ELR (cell line): ENCODE measurements at regions not wholly inside any gene's neighbourhood (a gene's known extent, or its start where the extent isn't known, plus 50 kb on each side); places are given as distances from the start of the nearest gene placed in this dataset.
A peak's percentile ranks its signal among the peaks of the same experiment; 100 is the strongest.

ENCODE experiments used
- DNase-seq: peaks from one replicate; pipeline ENCODE4 v3.0.0-alpha.2; 2015; ENCODE audit warnings: low read depth

DNA sequence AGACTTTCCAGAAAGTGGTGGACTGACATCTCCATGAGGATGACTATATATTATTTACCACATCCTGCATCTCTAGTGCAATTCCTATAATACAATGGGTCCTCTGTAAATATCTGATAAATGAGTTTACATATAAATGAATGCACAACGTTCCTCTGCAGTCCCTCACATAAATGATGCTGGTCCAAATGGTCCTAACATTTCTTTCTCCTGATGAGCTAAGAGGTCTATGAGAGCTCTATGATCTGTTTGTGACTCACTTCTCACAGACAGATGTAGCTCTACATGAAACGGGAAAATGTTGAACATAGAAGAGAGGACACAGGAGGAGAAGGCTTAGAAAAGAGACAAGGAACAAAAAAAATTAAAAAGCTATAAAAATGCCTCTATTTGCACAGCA lies 201.2 kb upstream of the PIK3C3 start:
- peak; percentile 90 for DNase-seq

DNA sequence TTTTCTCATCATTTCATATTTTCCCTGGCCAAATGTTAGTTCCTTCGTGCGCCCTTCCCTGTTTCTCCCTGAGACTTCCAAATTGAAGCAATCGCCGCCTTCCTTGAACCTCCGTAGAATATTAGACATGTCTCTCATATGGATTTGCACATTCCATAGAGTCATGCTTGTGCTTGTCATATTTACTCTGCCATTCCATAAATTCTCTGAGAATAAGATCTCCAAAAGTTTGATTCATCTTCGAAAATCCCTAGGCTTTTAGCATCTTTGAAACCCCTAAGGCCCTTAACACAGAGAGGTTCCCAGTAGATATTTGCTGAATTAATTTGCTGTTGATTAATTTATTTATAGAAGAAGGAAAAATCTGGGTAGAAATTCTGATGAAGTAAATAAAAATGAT lies 202.2 kb upstream of the PIK3C3 start:
- DNase-seq, result no peak

DNA sequence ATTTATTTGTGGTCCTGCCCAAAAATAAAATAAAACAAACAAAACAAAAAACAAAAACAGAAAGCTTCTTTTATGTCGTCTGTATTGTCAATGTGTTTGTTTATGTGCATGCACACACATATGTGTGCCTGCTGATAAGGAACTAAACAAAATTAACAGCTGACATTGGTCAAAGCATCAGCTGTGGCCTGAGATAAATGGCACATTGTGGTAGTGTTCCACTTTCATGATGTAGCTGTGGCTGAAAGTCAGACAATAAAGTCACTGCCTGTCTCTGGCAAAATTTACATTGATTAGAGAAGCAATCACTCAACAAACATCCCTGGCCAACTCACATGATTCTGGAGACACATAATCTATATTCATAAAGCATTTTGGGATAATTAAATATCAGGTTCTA lies 203.4 kb upstream of the PIK3C3 start:
- DNase-seq, result no peak

DNA sequence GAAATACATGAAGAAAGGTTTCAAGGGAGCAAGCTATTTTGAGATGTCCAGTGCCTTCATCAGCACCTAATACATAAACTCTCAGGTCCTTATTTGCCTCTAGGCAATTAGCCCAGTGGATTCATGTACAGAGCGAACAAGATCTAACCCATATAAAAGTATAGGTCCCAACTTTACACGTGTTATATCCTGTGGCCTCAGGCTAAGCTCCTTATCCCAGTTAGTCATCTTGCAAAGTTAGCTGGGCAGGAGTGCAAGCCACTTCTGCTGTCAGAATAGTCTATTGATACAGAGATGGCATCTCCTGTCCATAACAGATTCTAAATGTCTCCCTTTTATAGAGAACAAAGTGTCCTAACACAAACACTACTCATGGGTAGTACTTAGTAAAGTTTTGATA lies 203.9 kb upstream of the PIK3C3 start:
- peak; percentile 69 for DNase-seq

DNA sequence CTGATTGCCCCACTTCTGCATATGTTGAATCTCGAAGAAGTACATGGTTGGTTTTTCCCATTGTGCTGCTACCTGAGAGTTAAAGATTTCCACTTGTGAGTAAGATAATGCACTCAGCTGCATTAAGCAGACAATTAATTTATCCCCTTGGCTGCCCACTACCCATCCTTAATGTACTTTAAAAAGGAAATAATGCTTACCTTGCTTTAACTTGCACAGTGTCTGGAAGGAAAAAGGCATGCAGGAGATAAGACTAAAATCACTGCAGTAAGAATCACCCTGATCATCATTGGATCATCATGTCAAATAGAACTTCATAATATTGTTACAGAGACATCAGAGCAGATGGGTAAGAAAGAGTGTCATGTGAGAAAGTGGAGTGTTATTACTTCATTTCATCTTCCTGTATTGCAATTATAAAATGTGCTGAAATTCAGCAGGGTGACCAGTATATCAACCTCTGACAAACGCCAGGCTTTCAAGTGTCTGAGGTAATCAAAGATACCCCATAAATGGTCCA lies 207.3 kb upstream of the PIK3C3 start:
- DNase-seq, result no peak

DNA sequence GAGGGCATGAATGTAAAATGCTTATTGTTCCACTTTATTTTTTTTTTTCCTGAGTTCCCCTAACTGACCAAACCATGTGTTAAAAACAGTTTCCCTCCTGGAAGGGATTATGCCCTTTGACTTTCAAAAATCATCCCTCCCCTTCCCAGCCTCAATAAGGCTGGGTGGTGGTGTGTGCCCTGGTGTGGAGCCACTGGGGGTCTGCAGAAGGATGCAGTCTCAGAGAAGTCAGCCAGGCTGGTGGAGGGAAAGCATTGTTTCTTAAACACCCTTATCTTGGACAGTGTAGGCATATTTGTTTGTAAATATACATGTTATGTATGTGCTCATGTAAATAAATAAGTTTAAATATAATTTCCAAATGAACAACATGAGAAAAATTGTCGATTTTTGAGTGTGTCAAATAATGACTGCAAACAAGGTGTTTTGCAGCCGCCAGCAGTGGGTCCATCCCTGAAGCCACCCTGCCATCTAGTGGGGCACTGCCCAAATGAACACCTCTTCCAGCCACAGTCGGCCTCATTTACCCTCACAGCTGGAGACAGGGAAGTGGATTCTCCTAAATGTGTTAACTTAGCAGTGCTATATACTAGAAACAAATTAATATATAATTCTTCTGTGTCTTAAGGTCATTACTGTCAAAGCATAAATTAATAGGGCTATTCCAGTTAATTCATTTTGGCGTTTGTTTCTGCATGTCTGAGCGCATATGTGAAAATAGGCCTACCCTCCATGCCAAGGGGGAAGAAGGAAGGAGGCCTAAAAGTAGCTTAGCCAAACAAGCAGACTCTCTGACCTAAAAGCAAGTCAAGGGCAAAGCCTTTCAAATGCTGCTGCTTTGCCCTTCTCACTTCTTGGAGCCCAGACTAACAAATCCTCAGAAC lies 209.6 kb upstream of the PIK3C3 start:
- DNase-seq, result peak; percentile 74

DNA sequence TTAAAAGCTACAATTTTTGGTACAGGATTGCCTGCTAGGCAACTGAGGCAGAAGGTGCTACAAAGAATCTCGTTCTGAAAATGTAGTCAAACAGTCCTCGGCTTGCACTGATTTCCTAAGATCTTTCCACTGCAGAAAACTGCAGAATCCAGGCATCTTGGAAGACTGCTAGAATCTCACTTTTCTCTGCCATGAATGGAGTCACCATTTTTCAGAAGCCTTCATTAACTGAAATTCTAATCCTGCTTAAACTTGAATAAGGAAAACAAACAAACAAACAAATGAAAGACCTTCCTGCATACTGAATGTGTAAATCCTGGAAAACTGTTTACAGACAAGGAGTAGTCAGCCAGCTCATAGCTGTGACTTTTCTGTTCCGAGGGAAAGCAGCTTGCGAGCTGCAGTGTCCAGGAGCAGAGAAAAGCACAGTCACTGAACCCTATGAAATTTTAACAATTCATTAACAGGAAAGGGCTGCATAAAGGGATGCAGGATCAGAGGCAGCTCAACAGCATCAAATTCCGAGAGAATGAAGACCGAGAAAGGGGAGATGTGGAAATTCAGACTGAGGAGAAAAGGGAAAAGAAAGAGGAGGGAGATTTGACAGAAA lies 210.5 kb upstream of the PIK3C3 start:
- peak; percentile 19 for DNase-seq

DNA sequence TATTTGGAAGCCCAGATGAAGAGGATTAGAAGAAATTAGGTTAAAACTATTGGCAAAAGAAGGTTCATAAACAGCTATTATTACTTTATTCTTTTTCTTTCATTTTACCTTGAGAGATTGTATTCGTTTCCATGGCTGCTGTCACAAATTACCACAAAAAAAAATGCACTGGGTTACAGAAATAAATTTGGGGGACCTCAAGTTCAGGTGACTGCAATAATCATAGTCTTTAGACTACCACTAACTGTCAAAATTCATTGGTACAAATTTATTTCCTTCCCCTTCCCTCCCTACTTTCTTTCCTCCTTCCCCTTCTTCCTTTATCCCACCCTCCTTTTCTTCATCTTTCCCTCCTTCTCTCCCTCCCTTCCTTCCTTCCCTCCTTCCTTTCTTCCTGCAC lies 217.8 kb upstream of the PIK3C3 start:
- DNase-seq, result no peak

DNA sequence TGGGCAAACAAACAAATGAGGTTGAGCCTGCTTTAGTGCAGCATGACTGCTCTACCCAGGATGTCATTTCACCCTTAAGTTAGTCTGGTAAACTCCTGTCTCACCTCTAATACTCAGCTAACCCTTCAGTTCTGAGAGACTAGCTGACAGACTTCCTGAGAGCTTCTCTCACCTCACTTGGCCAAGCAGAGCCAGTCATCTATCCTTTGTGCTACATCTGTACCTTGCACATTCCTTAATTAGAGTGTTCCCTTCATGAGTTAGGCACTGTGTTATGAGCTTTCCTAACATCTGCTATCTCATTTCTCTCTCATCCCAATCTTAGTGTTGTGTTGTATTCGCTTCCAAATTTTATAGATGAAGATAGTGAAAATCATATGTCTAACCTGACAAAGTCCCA lies 220.1 kb upstream of the PIK3C3 start:
- DNase-seq, result no peak

DNA sequence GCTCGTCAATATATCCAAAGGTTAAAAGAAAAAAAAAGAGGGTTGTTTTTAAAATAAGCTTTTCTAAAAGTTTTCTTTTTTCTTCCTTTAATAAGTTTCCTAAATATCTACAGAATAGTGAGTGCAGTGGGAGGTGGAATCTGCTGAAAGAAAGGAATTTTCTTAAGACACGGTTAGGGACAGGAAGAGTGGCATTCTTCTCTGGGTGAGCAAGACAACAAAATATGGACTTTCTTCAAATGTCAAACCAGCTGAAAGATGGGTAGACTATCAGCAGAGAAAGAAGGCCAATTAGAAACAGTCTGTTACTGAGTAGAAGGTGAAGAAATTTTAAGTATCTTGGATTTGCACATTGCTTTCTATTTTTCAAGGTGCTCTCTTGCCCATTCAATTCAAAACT lies 222.7 kb upstream of the PIK3C3 start:
- peak; percentile 29 for DNase-seq

DNA sequence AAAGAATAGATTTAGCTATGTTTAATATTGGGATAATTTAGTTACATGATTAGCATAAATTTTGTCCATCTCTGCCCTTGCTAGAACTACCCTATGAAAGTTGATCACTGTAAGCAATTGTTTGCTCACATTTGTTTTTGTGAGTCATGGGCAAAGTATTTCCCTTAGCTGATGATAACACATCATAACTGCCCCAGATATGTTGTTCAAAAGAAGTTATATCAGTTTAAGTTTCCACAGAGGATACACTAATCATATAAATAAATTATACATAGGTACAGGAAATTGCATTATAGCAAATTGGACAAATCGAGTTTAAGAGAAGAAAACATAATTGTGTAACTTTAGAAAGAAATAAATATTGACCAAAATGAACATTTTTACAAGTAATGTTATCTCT lies 223.2 kb upstream of the PIK3C3 start:
- DNase-seq, result peak; percentile 83

DNA sequence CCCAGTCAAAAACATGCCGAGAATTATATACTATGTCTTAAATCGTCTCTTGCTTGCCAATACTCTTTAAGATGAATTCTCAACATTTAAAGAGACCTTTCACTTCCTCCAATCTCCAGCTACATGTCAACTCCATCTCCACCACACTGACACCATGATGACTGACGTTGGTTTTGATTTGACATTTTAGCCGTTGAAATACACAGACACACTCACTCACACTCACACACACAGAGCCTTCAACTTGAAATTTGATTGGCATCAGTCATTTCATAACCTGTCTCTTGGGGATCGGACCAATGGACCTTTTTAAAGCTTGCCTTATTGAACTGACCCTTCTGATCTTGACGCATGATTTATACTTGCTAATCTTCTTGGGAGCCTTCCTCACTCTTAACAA lies 230.8 kb upstream of the PIK3C3 start:
- no peak for DNase-seq

DNA sequence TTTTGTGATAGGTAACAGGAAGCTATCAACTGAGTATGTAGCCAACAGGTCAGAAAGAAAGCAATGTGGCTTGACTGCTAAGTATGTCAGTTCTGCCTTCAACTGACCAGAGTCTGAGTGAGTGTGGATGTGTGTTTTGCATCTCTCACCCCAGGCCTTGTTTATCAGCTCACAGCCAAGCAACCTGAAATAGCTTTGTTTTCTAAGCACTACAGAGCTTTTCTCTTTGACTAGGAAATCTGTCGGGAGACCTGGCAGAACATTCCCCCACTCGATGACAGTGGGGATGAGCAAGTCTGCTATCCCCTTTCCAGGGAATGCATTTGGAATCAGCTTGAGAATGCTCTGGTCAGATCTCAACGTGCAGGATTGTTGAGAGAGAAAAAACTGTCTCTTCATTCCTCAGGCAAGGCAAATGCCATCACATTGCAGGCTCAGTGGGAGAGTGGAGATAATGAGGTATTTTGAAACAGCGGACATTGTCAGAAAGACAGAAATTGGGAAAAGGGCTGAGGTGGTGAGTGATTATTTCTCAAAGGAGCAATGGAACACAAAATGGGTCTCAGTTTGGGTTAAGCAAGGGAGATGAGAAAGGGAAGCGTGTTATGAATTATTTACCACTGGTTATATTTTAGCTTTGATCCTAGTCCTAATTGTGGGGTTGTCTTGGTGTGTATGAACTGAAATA lies 233.8 kb upstream of the PIK3C3 start:
- DNase-seq, result no peak

DNA sequence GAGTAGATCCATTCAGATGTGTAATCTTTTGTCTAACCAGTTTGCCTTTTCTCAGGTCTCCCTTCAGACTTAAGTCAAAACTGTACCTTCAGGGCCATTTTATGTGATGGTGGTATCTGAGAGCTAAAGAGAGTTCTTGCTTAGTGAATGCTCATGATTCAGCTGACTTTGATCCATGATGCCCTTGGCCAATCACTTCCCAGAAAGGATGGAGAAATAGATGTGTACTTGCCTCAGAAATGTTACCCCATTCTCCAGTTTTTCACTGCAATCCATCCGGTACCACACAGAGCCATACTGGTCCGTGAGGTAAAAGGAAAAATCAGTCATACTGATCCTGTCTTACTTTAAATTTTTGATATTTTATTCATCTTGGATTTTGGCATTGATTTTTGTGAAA lies 234.8 kb upstream of the PIK3C3 start:
- DNase-seq, result no peak

DNA sequence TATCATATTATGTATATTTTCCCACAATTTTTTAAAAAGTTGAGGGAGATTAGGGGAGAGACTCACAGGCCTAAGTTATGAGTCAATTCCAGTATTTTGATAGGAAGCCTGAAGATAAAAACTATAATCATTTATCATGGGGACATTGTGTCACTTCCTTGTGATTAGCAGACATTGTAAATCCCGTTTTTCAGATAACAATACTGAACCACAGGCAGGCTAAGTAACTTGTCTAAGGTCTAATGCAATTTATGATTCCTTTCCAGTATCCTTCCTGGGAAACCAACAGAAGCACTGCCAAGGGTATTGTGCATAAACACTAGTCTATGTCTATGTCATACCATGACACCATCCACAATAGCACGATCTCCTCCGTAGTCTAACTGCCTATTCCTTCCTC lies 235.2 kb upstream of the PIK3C3 start:
- no peak for DNase-seq

DNA sequence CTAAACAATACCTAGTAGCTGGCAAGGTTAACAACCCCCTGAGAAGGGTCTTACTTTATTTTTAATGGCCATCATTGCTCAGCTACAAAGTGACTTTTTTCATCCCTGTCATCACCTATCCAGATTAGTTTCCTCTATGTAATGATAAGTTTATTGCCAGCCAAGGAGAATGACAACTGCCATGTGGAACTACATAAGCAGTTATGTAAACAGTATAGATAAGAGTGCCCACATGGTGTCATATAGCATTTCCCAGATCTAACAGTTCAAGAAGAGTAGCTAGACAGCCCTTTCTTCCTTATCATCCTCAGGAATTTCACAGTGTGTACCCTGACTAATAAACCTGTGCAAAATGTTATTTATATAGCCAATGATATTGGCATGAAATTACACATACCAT lies 240.2 kb upstream of the PIK3C3 start:
- DNase-seq, result no peak

DNA sequence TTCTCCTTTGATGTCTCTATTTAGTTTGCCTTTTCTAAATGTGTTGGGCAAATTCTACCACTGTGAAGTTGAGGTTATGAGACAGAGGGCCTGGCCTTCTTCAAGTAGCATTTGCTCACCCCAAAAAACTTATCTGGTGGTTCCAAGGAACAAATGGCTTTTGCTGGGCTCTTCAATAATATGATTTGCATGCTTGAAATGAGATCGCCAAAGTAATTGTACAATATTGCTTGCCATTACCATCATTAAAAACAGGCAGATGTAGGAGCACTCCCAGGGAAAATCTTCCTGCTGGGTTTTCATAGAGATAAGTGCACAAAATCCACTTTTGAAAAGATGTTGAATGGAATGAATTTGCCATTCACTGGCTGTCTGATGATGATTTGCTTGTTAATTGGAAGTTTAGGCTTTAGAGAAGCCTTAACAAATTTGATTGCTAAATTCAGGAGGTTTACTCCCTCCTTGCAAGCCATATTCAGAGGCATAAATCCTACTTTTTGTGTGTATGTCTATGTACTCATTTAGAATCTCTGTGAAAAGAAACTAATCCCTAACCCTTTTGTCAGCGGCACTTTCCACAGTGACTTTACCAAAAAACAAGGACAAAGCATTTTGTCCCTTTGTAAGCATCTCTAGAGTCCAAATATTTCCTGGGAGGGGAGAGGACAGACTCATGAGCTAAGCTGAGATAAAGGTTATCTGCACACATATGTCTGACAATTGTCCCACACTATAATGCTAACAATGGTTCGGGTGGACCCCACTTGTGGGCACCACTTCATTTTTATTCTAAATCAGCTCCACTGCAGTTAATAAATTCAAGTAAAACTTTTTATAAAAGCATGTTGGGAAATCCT lies 240.8 kb upstream of the PIK3C3 start:
- DNase-seq, result no peak

DNA sequence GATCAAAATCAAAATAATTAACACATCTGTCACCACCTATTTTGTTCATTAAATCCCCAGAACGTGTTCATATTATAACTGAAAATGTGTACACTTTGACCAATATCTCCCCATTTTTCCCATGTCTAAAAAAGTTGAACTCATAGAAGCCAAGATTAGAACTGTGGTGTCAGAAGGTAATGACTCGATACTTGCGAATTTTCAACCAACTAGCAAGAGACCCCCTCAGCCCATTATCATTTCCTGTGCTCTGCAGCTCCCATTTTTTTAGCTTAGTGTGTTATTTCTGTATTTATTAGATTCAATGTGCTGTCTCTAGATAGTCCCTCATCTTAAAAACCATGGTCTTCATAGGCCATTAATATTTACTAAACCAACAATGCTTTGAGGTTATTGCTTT lies 248.7 kb upstream of the PIK3C3 start:
- DNase-seq, result peak; percentile 62

DNA sequence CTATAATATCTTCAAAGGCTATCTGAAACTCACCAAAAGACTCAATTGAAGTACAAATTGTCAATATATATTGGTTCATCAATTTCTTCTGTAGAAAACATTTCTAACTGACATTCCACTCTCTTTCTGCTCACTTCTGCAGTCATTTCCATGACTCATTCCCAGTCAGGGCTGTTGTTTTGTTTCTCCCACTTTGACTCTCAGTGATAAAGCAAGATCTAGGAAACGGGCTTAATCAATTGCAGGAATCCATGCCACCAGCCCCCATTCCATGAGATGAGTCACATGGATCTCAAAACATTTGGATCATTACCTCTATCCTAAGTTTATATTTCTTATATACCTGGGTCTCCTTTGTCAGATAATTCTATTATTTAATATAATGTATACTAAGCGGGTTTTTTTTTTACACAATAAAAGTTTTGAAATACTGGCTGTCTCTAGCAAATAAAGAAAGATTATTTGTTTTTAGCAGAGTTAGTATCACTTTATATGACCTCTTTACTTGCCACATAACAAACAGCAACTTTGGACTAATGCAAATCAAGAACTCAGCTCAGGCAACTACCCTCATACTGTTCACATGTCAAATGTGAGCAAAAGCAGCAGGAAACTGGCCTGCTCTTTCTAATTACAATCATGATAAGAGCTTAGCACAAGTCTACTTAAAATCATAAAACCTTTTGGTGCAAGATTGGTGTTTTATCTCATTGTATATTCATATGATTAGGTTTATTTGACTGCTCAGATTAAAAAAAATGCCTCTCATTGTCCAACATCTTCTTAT lies 251.1 kb upstream of the PIK3C3 start:
- DNase-seq, result peak; percentile 74

DNA sequence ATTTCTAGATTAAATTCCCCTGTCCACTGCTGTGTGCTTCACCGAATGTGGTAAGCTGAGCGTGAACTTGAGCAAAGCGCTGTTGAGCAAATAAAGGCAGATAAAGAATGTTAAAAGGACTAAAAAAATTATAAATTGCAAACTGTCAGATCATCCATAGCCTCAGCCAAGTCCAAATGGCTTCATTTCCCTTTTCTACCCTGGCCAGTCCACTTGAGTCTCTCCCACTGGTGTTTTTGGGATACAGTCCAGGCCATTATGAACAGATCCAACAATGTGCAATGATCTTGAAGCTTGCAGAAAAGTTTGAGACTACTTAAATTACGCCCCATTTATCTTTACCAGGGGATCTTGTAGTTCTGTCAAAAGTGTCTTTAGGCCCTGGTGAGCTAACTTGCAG lies 254.6 kb upstream of the PIK3C3 start:
- no peak for DNase-seq

DNA sequence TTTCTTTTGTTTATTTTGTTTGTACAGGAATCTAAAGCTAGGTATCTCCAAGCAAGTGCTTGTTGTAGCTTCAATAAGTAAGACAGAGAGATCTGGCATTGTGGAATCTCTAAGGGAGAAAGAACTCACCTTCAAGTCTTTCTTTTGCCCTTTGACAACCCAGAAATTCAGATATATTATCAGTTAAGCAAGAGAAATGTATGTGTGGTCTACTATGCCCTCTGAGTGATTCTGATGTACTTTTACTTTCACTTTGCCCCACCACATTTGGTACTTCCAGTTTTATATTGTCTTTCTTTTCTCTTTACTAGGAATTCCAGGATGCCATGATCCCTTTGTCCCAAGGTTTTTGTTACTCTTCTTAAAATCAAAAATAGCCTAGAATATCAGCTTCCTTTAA lies 259.6 kb upstream of the PIK3C3 start:
- DNase-seq, result peak; percentile 31
